ENCODE measurements at regions not wholly inside any gene's neighbourhood (a gene's known extent, or its start where the extent isn't known, plus 50 kb on each side); places are given as distances from the start of the nearest gene placed in this dataset.

- TF ChIP-seq EZH2phosphoT487 (IDR thresholded peaks at IDR 0.05; ENCODE audit: insufficient read depth, low read depth) (no peak), EZH2 (IDR thresholded peaks at IDR 0.05; ENCODE audit: insufficient read depth, poor library complexity, severe bottlenecking) (no peak)
Observed at GRCh38 chr7:73939528-73939927, 78.6 kb downstream of the TMEM270 start.

All from GM23248 (cell line).